ENCODE measurements at regions not wholly inside any gene's neighbourhood (a gene's known extent, or its start where the extent isn't known, plus 50 kb on each side); places are given as distances from the start of the nearest gene placed in this dataset.

- Histone ChIP-seq H3K9me3 (ENCODE audit: control insufficient read depth, low read length) (no peaks in the 10 kb centered on the region), H3K4me3 (ENCODE audit: low read length) (no peak overlapping the region), H3K4me1 (ENCODE audit: control insufficient read depth, insufficient read depth, low read length) (peaks cover 26% of the 10 kb centered on the region), H3K36me3 (ENCODE audit: control insufficient read depth, insufficient read depth, low read length) (no peaks in the 10 kb centered on the region), H3K9ac (ENCODE audit: low read length) (no peak overlapping the region), H3K27me3 (ENCODE audit: control insufficient read depth, insufficient read depth, low read length) (no peaks in the 10 kb centered on the region)
These were observed 97.4 kb upstream of the ITGA6 start for GRCh38 chr2:172329774-172330671.

- H3K4me1 ChIP-seq (ENCODE audit: control insufficient read depth, insufficient read depth, low read length), result peaks cover 47% of the 10 kb centered on the region
These were observed 94.9 kb upstream of the ITGA6 start for GRCh38 chr2:172332507-172332906.

GRCh38 chr2:172333235-172333977 is 94.0 kb upstream of the ITGA6 start:
- H3K27me3 ChIP-seq (ENCODE audit: control insufficient read depth, insufficient read depth, low read length), result no peaks in the 10 kb centered on the region
- no peaks in the 10 kb centered on the region for H3K36me3 ChIP-seq (ENCODE audit: control insufficient read depth, insufficient read depth, low read length)
- H3K4me1 ChIP-seq (ENCODE audit: control insufficient read depth, insufficient read depth, low read length), result peaks cover 47% of the 10 kb centered on the region

More at GRCh38 chr2:172332507-172332906, 94.9 kb upstream of the ITGA6 start:
- Histone ChIP-seq H3K27me3 (ENCODE audit: control insufficient read depth, insufficient read depth, low read length) (no peaks in the 10 kb centered on the region), H3K9me3 (ENCODE audit: control insufficient read depth, low read length) (no peaks in the 10 kb centered on the region), H3K36me3 (ENCODE audit: control insufficient read depth, insufficient read depth, low read length) (no peaks in the 10 kb centered on the region), H3K4me3 (ENCODE audit: low read length) (no peak overlapping the region), H3K9ac (ENCODE audit: low read length) (no peak overlapping the region)

GRCh38 chr2:172333978-172334330 is 93.4 kb upstream of the ITGA6 start:
- Histone ChIP-seq H3K27me3 (ENCODE audit: control insufficient read depth, insufficient read depth, low read length) (no peaks in the 10 kb centered on the region), H3K9me3 (ENCODE audit: control insufficient read depth, low read length) (no peaks in the 10 kb centered on the region), H3K36me3 (ENCODE audit: control insufficient read depth, insufficient read depth, low read length) (no peaks in the 10 kb centered on the region), H3K4me1 (ENCODE audit: control insufficient read depth, insufficient read depth, low read length) (peaks cover 49% of the 10 kb centered on the region), H3K4me3 (ENCODE audit: low read length) (no peak overlapping the region), H3K9ac (ENCODE audit: low read length) (no peak overlapping the region)

More at GRCh38 chr2:172333235-172333977, 94.0 kb upstream of the ITGA6 start:
- H3K9me3 ChIP-seq (ENCODE audit: control insufficient read depth, low read length), result no peaks in the 10 kb centered on the region
- no peak overlapping the region for H3K9ac ChIP-seq (ENCODE audit: low read length)
- H3K4me3 ChIP-seq (ENCODE audit: low read length), result no peak overlapping the region

- Histone ChIP-seq H3K27me3 (ENCODE audit: control insufficient read depth, insufficient read depth, low read length) (no peaks in the 10 kb centered on the region), H3K4me3 (ENCODE audit: low read length) (no peak overlapping the region), H3K36me3 (ENCODE audit: control insufficient read depth, insufficient read depth, low read length) (no peaks in the 10 kb centered on the region), H3K9me3 (ENCODE audit: control insufficient read depth, low read length) (no peaks in the 10 kb centered on the region), H3K9ac (ENCODE audit: low read length) (no peak overlapping the region), H3K4me1 (ENCODE audit: control insufficient read depth, insufficient read depth, low read length) (peaks cover 49% of the 10 kb centered on the region)
These were observed 92.4 kb upstream of the ITGA6 start for GRCh38 chr2:172334988-172335387.

GRCh38 chr2:172335736-172336135 is 91.7 kb upstream of the ITGA6 start:
- Histone ChIP-seq H3K4me1 (ENCODE audit: control insufficient read depth, insufficient read depth, low read length) (peaks cover 49% of the 10 kb centered on the region), H3K36me3 (ENCODE audit: control insufficient read depth, insufficient read depth, low read length) (no peaks in the 10 kb centered on the region), H3K9ac (ENCODE audit: low read length) (no peak overlapping the region)

GRCh38 chr2:172336681-172337080 is 90.7 kb upstream of the ITGA6 start:
- Histone ChIP-seq H3K9ac (ENCODE audit: low read length) (no peak overlapping the region), H3K4me1 (ENCODE audit: control insufficient read depth, insufficient read depth, low read length) (peaks cover 54% of the 10 kb centered on the region), H3K9me3 (ENCODE audit: control insufficient read depth, low read length) (no peaks in the 10 kb centered on the region), H3K36me3 (ENCODE audit: control insufficient read depth, insufficient read depth, low read length) (no peaks in the 10 kb centered on the region), H3K4me3 (ENCODE audit: low read length) (no peak overlapping the region), H3K27me3 (ENCODE audit: control insufficient read depth, insufficient read depth, low read length) (no peaks in the 10 kb centered on the region)

More at GRCh38 chr2:172335736-172336135, 91.7 kb upstream of the ITGA6 start:
- no peak overlapping the region for H3K4me3 ChIP-seq (ENCODE audit: low read length)
- H3K9me3 ChIP-seq (ENCODE audit: control insufficient read depth, low read length), result no peaks in the 10 kb centered on the region
- H3K27me3 ChIP-seq (ENCODE audit: control insufficient read depth, insufficient read depth, low read length), result no peaks in the 10 kb centered on the region

GRCh38 chr2:172339371-172340010 is 87.9 kb upstream of the ITGA6 start:
- Histone ChIP-seq H3K36me3 (ENCODE audit: control insufficient read depth, insufficient read depth, low read length) (no peaks in the 10 kb centered on the region), H3K9me3 (ENCODE audit: control insufficient read depth, low read length) (no peaks in the 10 kb centered on the region), H3K4me1 (ENCODE audit: control insufficient read depth, insufficient read depth, low read length) (peaks cover 68% of the 10 kb centered on the region), H3K9ac (ENCODE audit: low read length) (peak overlapping the region; percentile 19), H3K4me3 (ENCODE audit: low read length) (no peak overlapping the region), H3K27me3 (ENCODE audit: control insufficient read depth, insufficient read depth, low read length) (no peaks in the 10 kb centered on the region)

- Histone ChIP-seq H3K36me3 (ENCODE audit: control insufficient read depth, insufficient read depth, low read length) (no peaks in the 10 kb centered on the region), H3K4me3 (ENCODE audit: low read length) (no peak overlapping the region), H3K27me3 (ENCODE audit: control insufficient read depth, insufficient read depth, low read length) (no peaks in the 10 kb centered on the region), H3K4me1 (ENCODE audit: control insufficient read depth, insufficient read depth, low read length) (peaks cover 59% of the 10 kb centered on the region), H3K9me3 (ENCODE audit: control insufficient read depth, low read length) (no peaks in the 10 kb centered on the region), H3K9ac (ENCODE audit: low read length) (peak overlapping the region; percentile 49)
These were observed 87.0 kb upstream of the ITGA6 start for GRCh38 chr2:172340394-172340793.

GRCh38 chr2:172342078-172342477 is 85.3 kb upstream of the ITGA6 start:
- H3K36me3 ChIP-seq (ENCODE audit: control insufficient read depth, insufficient read depth, low read length), result no peaks in the 10 kb centered on the region
- H3K4me3 ChIP-seq (ENCODE audit: low read length), result no peak overlapping the region
- H3K9ac ChIP-seq (ENCODE audit: low read length), result peak overlapping the region; percentile 26
- H3K9me3 ChIP-seq (ENCODE audit: control insufficient read depth, low read length), result no peaks in the 10 kb centered on the region
- H3K4me1 ChIP-seq (ENCODE audit: control insufficient read depth, insufficient read depth, low read length), result peaks cover 42% of the 10 kb centered on the region
- H3K27me3 ChIP-seq (ENCODE audit: control insufficient read depth, insufficient read depth, low read length), result no peaks in the 10 kb centered on the region

- Histone ChIP-seq H3K27me3 (ENCODE audit: control insufficient read depth, insufficient read depth, low read length) (no peaks in the 10 kb centered on the region), H3K9ac (ENCODE audit: low read length) (no peak overlapping the region), H3K9me3 (ENCODE audit: control insufficient read depth, low read length) (no peaks in the 10 kb centered on the region), H3K36me3 (ENCODE audit: control insufficient read depth, insufficient read depth, low read length) (no peaks in the 10 kb centered on the region), H3K4me1 (ENCODE audit: control insufficient read depth, insufficient read depth, low read length) (peaks cover 42% of the 10 kb centered on the region), H3K4me3 (ENCODE audit: low read length) (no peak overlapping the region)
These were observed 84.8 kb upstream of the ITGA6 start for GRCh38 chr2:172342611-172343010.

GRCh38 chr2:172344159-172344558 is 83.2 kb upstream of the ITGA6 start:
- no peak overlapping the region for H3K4me3 ChIP-seq (ENCODE audit: low read length)
- H3K4me1 ChIP-seq (ENCODE audit: control insufficient read depth, insufficient read depth, low read length), result peaks cover 41% of the 10 kb centered on the region
- H3K27me3 ChIP-seq (ENCODE audit: control insufficient read depth, insufficient read depth, low read length), result no peaks in the 10 kb centered on the region
- no peak overlapping the region for H3K9ac ChIP-seq (ENCODE audit: low read length)
- H3K9me3 ChIP-seq (ENCODE audit: control insufficient read depth, low read length), result no peaks in the 10 kb centered on the region
- no peaks in the 10 kb centered on the region for H3K36me3 ChIP-seq (ENCODE audit: control insufficient read depth, insufficient read depth, low read length)
